H9 (cell line): ENCODE measurements at regions not wholly inside any gene's neighbourhood (a gene's known extent, or its start where the extent isn't known, plus 50 kb on each side); places are given as distances from the start of the nearest gene placed in this dataset.

ENCODE experiments used
- DNase-seq: peaks from one replicate; pipeline ENCODE4 v3.0.0-alpha.2; 2017
- H2AFZ ChIP-seq: one replicate; pipeline ENCODE4 v1.6.1; 2013; ENCODE audit warnings: mild to moderate bottlenecking, low read length, control low read depth, moderate library complexity
- H2AK5ac ChIP-seq: 2 replicates; pipeline ENCODE4 v1.6.1; 2013; ENCODE audit warnings: low read length, control low read depth, mixed read lengths; ENCODE audit not compliant: insufficient read length
- H2BK120ac ChIP-seq: one replicate; pipeline ENCODE4 v1.6.1; 2013; ENCODE audit warnings: low read depth, mild to moderate bottlenecking, low read length, control low read depth, inconsistent platforms; ENCODE audit not compliant: poor library complexity, severe bottlenecking
- H2BK12ac ChIP-seq: 2 replicates; pipeline ENCODE4 v1.6.1; 2013; ENCODE audit warnings: low read length, control low read depth, mixed read lengths, low read depth; ENCODE audit not compliant: insufficient read length
- H2BK15ac ChIP-seq: 2 replicates; pipeline ENCODE4 v1.6.1; 2013; ENCODE audit warnings: low read depth, low read length, control low read depth
- H2BK20ac ChIP-seq: one replicate; pipeline ENCODE4 v1.6.1; 2013; ENCODE audit warnings: low read depth, mild to moderate bottlenecking, low read length, control low read depth, inconsistent platforms; ENCODE audit not compliant: poor library complexity, severe bottlenecking
- H2BK5ac ChIP-seq: 2 replicates; pipeline ENCODE4 v1.6.1; 2013; ENCODE audit warnings: low read length, control low read depth, mixed read lengths; ENCODE audit not compliant: insufficient read length
- H3K14ac ChIP-seq: 2 replicates; pipeline ENCODE4 v1.6.1; 2013; ENCODE audit warnings: low read length, control low read depth; ENCODE audit not compliant: insufficient read depth
- H3K18ac ChIP-seq: 2 replicates; pipeline ENCODE4 v1.6.1; 2013; ENCODE audit warnings: low read depth, mild to moderate bottlenecking, mixed read lengths, low read length, control low read depth; ENCODE audit not compliant: insufficient read length
- H3K23ac ChIP-seq: 2 replicates; pipeline ENCODE4 v1.6.1; 2013; ENCODE audit warnings: low read length, control low read depth, mixed read lengths, low read depth; ENCODE audit not compliant: insufficient read length
- H3K23me2 ChIP-seq: 2 replicates; pipeline ENCODE4 v1.6.1; 2013; ENCODE audit warnings: low read depth, mild to moderate bottlenecking, mixed read lengths, low read length, control low read depth; ENCODE audit not compliant: insufficient read length, poor library complexity, severe bottlenecking
- H3K27ac ChIP-seq: 2 replicates; pipeline ENCODE4 v1.5.1; 2013; ENCODE audit warnings: low read length, control low read depth, mixed read lengths, low read depth; ENCODE audit not compliant: insufficient read length
- H3K27me3 ChIP-seq: 2 replicates; pipeline ENCODE4 v1.6.1; 2013; ENCODE audit warnings: low read length, control low read depth, inconsistent platforms; ENCODE audit not compliant: insufficient read depth
- H3K4ac ChIP-seq: 2 replicates; pipeline ENCODE4 v1.6.1; 2013; ENCODE audit warnings: low read depth, mild to moderate bottlenecking, control low read depth, inconsistent platforms, low read length, moderate library complexity
- H3K4me1 ChIP-seq: 2 replicates; pipeline ENCODE4 v1.6.1; 2013; ENCODE audit warnings: low read length, control low read depth, inconsistent platforms; ENCODE audit not compliant: insufficient read depth
- H3K4me2 ChIP-seq: 2 replicates; pipeline ENCODE4 v1.6.1; 2013; ENCODE audit warnings: low read length, control low read depth, mixed read lengths; ENCODE audit not compliant: insufficient read length, insufficient read depth
- H3K56ac ChIP-seq: 2 replicates; pipeline ENCODE4 v1.6.1; 2013; ENCODE audit warnings: low read depth, mild to moderate bottlenecking, mixed read lengths, low read length, control low read depth; ENCODE audit not compliant: insufficient read length
- H3K79me1 ChIP-seq: 2 replicates; pipeline ENCODE4 v1.6.1; 2013; ENCODE audit warnings: low read depth, mild to moderate bottlenecking, moderate library complexity, low read length, control low read depth, inconsistent platforms; ENCODE audit not compliant: insufficient read depth, poor library complexity, severe bottlenecking
- H3K79me2 ChIP-seq: 2 replicates; pipeline ENCODE4 v1.6.1; 2013; ENCODE audit warnings: low read length, control low read depth, inconsistent platforms; ENCODE audit not compliant: insufficient read depth
- H3K9ac ChIP-seq: 2 replicates; pipeline ENCODE4 v1.6.1; 2013; ENCODE audit warnings: low read length, control low read depth, mixed read lengths; ENCODE audit not compliant: insufficient read length; ENCODE audit errors: extremely low read depth
- H3K9me3 ChIP-seq: one replicate; pipeline ENCODE4 v1.6.1; 2013; ENCODE audit warnings: low read depth, low read length, inconsistent platforms; ENCODE audit not compliant: control insufficient read depth
- H3T11ph ChIP-seq: one replicate; pipeline ENCODE4 v1.6.1; 2013; ENCODE audit warnings: mild to moderate bottlenecking, low read length, control low read depth, inconsistent platforms
- H4K20me1 ChIP-seq: one replicate; pipeline ENCODE4 v1.6.1; 2013; ENCODE audit not compliant: control insufficient read depth, insufficient read length, insufficient read depth
- H4K5ac ChIP-seq: 2 replicates; pipeline ENCODE4 v1.6.1; 2013; ENCODE audit warnings: low read depth, mild to moderate bottlenecking, mixed read lengths, low read length, control low read depth; ENCODE audit not compliant: insufficient read length
- H4K8ac ChIP-seq: replicated peaks from 2 replicates; pipeline ENCODE4 v1.6.1; 2013; ENCODE audit warnings: low read length, control low read depth, mixed read lengths, low read depth; ENCODE audit not compliant: insufficient read length
- H4K91ac ChIP-seq: 2 replicates; pipeline ENCODE4 v1.6.1; 2013; ENCODE audit warnings: low read depth, mild to moderate bottlenecking, moderate library complexity, mixed read lengths, low read length, control low read depth; ENCODE audit not compliant: insufficient read length
- H3K27ac Mint-ChIP-seq, 3 experiments: 2 replicates in 2 of 3; 3 replicates in 1 of 3; pipeline ENCODE4 v1.8.0; 2020 to 2021; ENCODE audit warnings: mixed read lengths in 3 of 3, mild to moderate bottlenecking in 1 of 3, moderate library complexity in 1 of 3
- H3K27me3 Mint-ChIP-seq: 2 replicates; pipeline ENCODE4 v1.8.0; 2021; ENCODE audit warnings: low read depth, mild to moderate bottlenecking, moderate library complexity, mixed read lengths
- H3K36me3 Mint-ChIP-seq, 3 experiments: 2 replicates in 2 of 3; 3 replicates in 1 of 3; pipeline ENCODE4 v1.8.0; 2020 to 2021; ENCODE audit warnings: low read depth in 3 of 3, mixed read lengths in 3 of 3; ENCODE audit not compliant: insufficient read depth in 1 of 3
- H3K4me1 Mint-ChIP-seq, 2 experiments: 2 replicates each; pipeline ENCODE4 v1.8.0; 2020; ENCODE audit warnings: mixed read lengths in 2 of 2
- H3K4me3 Mint-ChIP-seq, 2 experiments: 2 replicates in 1 of 2; 3 replicates in 1 of 2; pipeline ENCODE4 v1.8.0; 2020 to 2021; ENCODE audit warnings: mild to moderate bottlenecking in 2 of 2, mixed read lengths in 2 of 2, moderate library complexity in 1 of 2
- H3K9me3 Mint-ChIP-seq, 2 experiments: 2 replicates in 1 of 2; 3 replicates in 1 of 2; pipeline ENCODE4 v1.8.0; 2020; ENCODE audit warnings: mild to moderate bottlenecking in 2 of 2, mixed read lengths in 2 of 2, moderate library complexity in 1 of 2
- CTCF ChIP-seq: fragments of 200-600 bp; sonication (generic); conservative IDR thresholded peaks from 3 replicates; pipeline ENCODE4 v1.8.0; 2021; ENCODE audit warnings: antibody characterized with exemption, mild to moderate bottlenecking
- WGBS: extraction: QIAGEN DNeasy Blood & Tissue Kit; methylation state at CpG from one replicate; pipeline ENCODE4 v1.1.7; 2013; ENCODE audit warnings: missing lambda C conversion rate, low lambda C conversion rate, mixed read lengths; ENCODE audit not compliant: insufficient read length; ENCODE audit errors: extremely low coverage; 5-methylcytosine and 5-hydroxymethylcytosine counted together

GRCh38 chrX:87808576-87809243, 291.1 kb downstream of the KLHL4 start:
- Histone ChIP-seq H3K23ac (no peak overlapping the region), H3K27me3 (no peaks in the 10 kb centered on the region), H4K8ac (no peak overlapping the region), H3K4me2 (no peak overlapping the region), H3K23me2 (no peaks in the 10 kb centered on the region), H2BK15ac (no peak overlapping the region), H4K91ac (no peak overlapping the region), H2AFZ (no peak overlapping the region), H2BK20ac (no peak overlapping the region), H2BK120ac (no peak overlapping the region), H3K9me3 (no peaks in the 10 kb centered on the region), H2BK5ac (no peak overlapping the region), H3K18ac (no peak overlapping the region), H3T11ph (no peak overlapping the region), H3K79me1 (no peaks in the 10 kb centered on the region), H3K14ac (no peak overlapping the region), H3K27ac (no peak overlapping the region), H4K5ac (no peak overlapping the region), H3K56ac (no peak overlapping the region), H2AK5ac (no peak overlapping the region), H3K4me1 (no peaks in the 10 kb centered on the region), H4K20me1 (no peaks in the 10 kb centered on the region), H2BK12ac (no peak overlapping the region), H3K4ac (no peak overlapping the region), H3K9ac (no peak overlapping the region), H3K79me2 (no peaks in the 10 kb centered on the region)
- Mint-ChIP-seq H3K4me3 (no peak overlapping the region), H3K36me3 (peaks cover 0 to 5% (median 0%) of the 10 kb centered on the region in 3 experiments; a peak in 2 of 7 replicates), H3K4me1 (peaks cover 10 to 12% of the 10 kb centered on the region in 2 experiments), H3K9me3 (peaks cover 0 to 2% of the 10 kb centered on the region in 2 experiments; a peak in 1 of 5 replicates), H3K27me3 (no peaks in the 10 kb centered on the region), H3K27ac (no peak overlapping the region)
- WGBS = no CpG with 5 or more reads among the region's 35 CpGs
- no peak for DNase-seq
- no peak for TF ChIP-seq CTCF
